Fibroblast of mammary gland (primary cell): ENCODE measurements at regions not wholly inside any gene's neighbourhood (a gene's known extent, or its start where the extent isn't known, plus 50 kb on each side); places are given as distances from the start of the nearest gene placed in this dataset.

ENCODE experiments used
- DNase-seq: peaks from one replicate; pipeline ENCODE4 v3.0.0-alpha.2; 2010; ENCODE audit warnings: low read depth
- H3K4me3 ChIP-seq: 2 replicates; pipeline ENCODE4 v1.5.1; 2011; ENCODE audit warnings: low read depth, mild to moderate bottlenecking, low read length, moderate library complexity; ENCODE audit not compliant: control insufficient read depth
- TF ChIP-seq, protein P1 (sequence below): conservative IDR thresholded peaks from 2 replicates; pipeline ENCODE4 v1.5.1; 2011; ENCODE audit warnings: low read depth, low read length, inconsistent platforms; ENCODE audit not compliant: control insufficient read depth, insufficient read depth

DNA sequence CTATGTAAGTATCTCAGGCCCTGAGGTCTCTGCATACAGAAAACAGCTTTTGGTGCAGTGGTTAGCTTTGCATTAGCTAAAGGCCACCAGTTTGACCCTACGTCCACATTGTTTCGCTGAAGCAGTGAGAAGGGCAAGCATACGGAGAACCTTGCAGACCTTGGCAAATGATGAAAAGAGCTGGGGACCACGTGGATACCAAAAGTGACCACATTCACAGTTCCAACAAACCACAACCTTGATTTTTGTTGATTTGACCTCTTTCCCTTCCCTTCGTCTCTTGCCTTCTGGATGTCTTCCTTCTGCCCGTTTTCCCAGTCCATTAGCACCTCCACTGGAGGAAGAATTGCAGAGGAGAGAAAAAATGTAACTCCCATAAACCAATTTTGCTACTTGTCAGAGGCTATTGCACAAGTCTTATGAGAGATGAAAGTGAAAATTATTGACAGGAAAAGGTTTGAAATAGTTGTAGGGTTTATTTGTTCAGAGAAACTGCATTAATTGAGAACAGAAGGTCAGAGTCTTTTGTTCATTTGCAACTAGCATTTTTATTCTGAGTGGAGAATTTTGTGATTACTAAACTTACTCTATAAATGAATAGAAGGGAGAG is 293.9 kb upstream of the HTR2A start:
- H3K4me3 ChIP-seq: no peak overlapping the region
- peak; percentile 40 for DNase-seq
- TF ChIP-seq, protein P1, sequence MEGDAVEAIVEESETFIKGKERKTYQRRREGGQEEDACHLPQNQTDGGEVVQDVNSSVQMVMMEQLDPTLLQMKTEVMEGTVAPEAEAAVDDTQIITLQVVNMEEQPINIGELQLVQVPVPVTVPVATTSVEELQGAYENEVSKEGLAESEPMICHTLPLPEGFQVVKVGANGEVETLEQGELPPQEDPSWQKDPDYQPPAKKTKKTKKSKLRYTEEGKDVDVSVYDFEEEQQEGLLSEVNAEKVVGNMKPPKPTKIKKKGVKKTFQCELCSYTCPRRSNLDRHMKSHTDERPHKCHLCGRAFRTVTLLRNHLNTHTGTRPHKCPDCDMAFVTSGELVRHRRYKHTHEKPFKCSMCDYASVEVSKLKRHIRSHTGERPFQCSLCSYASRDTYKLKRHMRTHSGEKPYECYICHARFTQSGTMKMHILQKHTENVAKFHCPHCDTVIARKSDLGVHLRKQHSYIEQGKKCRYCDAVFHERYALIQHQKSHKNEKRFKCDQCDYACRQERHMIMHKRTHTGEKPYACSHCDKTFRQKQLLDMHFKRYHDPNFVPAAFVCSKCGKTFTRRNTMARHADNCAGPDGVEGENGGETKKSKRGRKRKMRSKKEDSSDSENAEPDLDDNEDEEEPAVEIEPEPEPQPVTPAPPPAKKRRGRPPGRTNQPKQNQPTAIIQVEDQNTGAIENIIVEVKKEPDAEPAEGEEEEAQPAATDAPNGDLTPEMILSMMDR: no peak

- DNase-seq: peak; percentile 98
- H3K4me3 ChIP-seq: no peak overlapping the region
- TF ChIP-seq, protein P1: no peak
These were observed 291.9 kb upstream of the HTR2A start for GRCh38 chr13:47188802-47189201.

GRCh38 chr13:47186471-47186870 is 289.6 kb upstream of the HTR2A start:
- DNase-seq: no peak
- TF ChIP-seq, protein P1: no peak
- H3K4me3 ChIP-seq: no peak overlapping the region

- TF ChIP-seq, protein P1: no peak
These were observed 287.5 kb upstream of the HTR2A start for GRCh38 chr13:47184321-47184720.

DNA sequence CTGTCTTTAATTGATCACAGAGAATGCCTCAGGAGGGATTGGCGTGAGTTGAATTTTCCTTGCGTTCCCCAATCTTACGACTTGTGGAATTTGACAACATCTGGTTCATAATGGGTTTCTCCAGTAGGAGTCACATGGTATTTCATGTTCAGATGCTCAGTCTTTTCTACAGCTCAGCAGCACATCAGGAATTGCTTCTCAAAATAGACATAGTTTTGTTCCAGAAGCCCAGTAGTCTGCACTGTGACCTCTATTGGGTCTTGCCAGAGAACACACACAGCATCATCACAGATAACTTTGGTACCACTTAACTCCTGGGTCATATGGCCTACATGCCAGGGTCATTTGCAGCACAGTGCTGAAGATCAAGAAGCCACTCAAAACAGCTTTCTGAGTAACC is 282.5 kb upstream of the HTR2A start:
- no peak for DNase-seq
- H3K4me3 ChIP-seq: no peak overlapping the region
- TF ChIP-seq, protein P1: no peak

More at GRCh38 chr13:47184321-47184720, 287.5 kb upstream of the HTR2A start:
- peak; percentile 60 for DNase-seq
- H3K4me3 ChIP-seq: no peak overlapping the region

DNA sequence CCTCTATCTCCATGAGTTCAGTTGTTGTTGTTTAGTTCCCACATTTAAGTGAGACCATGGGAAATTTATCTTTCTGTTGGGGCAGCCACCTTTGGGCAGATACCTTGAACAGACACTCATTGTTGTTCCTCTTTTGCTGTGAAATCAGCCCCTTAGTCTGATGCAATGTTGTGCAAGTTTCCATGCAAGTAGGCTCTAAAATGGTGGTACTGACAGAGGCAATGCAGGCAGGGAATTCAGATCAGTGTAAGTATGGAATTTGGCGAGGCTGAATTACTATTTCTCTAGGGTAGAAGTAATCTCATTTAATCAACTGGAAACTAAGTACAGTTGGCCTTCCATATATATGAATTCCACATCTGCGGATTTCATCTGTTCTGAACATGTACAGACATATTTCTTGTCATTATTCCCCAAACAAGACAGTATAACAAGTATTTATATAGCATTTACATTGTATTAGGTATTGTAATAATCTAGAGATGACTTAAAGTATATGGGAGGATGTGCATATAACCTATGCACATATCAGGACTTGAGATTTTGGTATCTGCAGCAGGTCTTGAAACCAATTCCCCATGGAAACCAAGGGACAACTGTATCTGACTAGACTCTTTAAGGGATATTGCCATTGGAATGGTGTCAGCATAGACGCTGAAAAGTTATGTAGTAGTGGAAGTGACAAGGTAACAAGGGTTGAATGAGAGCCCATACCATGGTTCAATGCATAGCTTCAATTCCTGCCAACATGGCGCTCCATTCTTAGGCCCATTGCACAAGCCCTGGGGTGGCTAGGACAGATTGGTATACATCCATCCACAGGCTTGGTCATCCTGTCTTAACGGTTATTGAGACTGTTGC is 281.5 kb upstream of the HTR2A start:
- no peak for DNase-seq

More for the DNA sequence above, 281.5 kb upstream of the HTR2A start:
- TF ChIP-seq, protein P1: no peak
- H3K4me3 ChIP-seq: no peak overlapping the region
